Activated T-cell treated with anti-CD3 and anti-CD28 coated beads for 4 hours (primary cell): ENCODE measurements at regions not wholly inside any gene's neighbourhood (a gene's known extent, or its start where the extent isn't known, plus 50 kb on each side); places are given as distances from the start of the nearest gene placed in this dataset.

Experiments
- DNase-seq: peaks from one replicate; pipeline ENCODE4 v3.0.0-alpha.2; 2020

DNA sequence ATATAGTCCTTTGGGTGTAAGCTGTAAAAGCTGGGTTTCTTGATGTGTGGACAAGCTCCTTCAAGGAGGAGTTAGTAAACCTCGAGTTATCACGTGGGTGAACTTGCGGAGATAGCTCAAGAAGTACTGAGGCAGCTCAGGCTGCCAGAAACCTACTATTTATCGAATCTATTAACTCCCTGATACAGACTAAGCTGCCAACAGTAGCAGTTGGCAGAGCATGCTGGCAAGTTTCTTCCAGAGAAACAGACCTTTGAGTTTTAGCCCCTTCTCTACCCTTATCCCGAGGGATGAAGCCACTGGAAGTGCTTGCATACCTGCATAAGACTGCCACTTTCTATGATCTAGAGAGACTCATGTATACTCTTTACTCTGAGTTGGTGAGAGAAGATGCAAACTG, 624.5 kb upstream of the USP24 start:
- DNase-seq = no peak

DNA sequence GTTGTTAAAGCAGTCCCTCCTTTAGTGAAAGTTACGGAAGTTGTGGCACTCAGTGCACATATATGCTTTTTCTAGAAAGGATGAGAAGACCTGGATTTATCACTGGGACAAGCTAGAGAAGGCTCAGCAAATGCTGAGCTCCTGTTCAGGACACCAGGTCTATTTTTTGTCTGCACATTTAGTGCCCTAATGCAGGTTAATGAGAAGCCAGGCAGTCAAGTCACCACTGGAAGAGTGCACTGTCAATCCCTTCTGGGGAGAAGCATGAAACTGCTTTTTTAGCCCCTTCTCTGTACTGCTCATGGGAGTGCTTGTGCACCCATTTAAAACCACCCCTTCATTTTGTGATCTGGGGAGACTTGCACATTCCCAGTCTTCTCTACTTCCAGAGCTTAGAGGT, 624.1 kb upstream of the USP24 start:
- DNase-seq = no peak

DNA sequence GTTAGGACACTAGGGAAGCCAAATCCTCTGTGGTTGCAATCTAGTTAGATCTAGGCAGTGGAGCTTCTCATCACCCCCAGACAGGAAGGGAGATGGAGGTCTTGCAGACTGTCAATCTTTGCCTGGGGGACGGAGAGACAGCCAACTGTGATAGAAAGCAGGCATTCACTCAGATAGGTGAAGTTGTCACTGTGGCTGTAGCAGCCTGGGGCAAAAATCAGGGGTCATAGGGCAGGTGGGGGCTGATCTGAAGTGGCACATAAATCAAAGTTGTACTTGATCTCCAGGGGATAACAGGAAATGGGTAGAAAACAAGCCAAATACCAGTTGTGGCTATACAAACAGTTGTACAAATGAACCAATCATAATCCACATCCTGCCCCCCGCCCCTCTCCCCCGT, 620.9 kb upstream of the USP24 start:
- DNase-seq = no peak

DNA sequence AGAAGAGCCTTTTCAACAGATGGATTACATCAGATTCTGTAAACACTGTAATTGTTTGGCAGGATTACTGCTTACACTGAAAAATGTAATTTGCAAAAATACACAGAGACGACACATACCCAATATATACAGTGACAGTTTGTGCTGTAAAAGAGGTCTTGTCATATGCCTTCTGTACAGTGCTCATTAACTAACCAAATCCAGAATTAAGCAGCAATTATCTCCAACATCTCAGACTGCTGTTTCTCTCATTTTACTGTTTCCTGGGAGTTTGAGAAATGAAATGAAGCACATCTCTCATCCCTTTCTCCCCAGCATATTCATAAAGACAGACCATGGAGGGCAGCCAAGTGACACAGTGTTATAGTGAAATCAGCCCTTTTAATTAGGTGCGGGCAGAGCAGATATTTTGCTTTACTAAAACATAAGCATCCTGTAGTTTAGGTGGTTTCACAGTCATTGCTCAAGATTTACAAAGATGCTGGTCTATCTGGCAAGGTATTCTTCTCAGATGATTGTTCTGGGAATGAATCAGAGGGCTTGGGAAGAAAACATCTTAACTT, 618.4 kb upstream of the USP24 start:
- DNase-seq = no peak

DNA sequence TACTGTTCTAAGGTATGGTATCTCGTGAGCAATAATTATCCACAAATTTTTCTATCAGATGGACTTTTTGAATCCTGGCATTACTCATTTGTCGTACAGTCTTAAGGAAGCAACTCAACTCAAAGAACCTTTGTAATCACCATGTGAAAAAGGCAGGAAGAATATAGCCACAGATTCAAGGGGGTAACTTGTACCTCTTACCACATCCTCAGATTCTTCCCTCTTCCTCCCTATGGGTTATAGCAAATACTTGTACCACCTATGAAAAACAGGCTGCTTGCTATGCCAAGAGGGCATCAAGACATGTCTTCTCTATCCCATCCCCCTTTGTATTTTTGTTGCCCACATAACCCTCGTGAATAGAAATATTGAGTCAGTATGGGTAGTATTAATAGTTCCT, 616.6 kb upstream of the USP24 start:
- no peak for DNase-seq

DNA sequence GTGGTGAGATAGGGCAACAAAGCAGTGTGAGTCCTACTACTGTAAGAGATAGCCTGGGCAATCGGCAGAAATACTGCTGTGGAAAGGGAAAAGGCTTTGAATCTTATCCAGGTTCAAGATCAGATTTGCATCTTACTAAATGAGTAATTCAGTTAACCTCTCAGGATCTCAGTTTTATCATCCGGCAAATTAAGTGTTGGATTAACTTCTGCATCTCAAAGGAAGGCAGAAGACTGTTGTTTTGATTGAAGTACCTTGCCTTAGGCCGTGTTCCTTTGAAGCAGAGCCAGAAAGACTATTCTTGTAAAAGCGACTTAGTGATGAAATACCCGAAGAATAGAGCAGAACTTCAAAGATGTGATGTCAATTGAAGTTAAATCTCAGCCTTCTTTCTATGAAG, 612.9 kb upstream of the USP24 start:
- DNase-seq = no peak

DNA sequence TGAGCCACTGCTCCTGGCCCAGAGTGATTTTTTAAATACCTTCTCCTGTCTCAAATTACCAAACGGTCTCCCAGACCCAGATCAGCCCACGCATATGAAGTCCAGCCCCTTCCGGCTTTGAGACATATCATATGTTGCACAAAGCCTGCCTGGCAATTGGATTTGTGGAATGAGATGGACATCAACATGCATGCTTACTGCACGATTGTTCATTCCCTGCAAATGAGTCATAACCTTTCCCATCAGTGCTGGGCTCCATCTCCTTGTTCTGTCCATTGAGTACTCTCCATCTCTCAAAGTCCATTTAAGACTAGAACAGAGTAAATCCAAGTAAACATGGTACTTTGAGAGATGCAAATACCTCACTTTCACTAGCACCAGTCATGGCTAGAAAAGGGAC, 612.2 kb upstream of the USP24 start:
- no peak for DNase-seq

DNA sequence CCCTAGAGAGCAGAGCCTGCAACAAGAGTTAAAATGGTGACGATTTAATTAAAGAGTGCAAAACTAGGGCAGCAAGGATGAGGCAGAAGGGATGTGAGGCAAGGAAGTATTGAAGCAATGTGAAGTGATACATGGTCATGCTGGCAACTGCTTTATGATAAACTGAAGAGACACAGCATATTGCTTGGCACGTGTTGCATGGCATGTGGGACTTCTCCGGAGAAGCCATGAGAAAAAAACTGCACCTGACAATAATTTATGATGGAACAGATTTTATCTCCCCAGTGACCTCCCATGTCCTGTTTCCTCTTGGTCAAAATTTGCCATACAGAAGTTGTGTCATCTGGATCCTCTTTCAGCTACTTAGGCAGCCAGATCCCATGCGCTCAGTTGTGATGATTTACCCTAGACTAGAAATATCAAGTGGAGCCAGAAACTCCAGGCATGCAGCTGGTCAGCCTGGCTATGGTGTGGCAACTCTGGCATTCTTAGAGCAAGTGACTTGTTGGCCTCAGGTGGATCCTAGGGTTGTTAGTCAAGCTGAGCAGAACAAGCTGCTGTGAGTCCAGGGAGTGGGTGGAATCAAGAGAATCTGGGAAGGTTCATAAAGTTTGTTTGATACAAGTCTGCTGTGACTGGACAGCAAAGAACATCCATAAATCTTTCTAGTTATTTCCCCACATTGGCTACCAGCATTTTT, 611.4 kb upstream of the USP24 start:
- DNase-seq = no peak

DNA sequence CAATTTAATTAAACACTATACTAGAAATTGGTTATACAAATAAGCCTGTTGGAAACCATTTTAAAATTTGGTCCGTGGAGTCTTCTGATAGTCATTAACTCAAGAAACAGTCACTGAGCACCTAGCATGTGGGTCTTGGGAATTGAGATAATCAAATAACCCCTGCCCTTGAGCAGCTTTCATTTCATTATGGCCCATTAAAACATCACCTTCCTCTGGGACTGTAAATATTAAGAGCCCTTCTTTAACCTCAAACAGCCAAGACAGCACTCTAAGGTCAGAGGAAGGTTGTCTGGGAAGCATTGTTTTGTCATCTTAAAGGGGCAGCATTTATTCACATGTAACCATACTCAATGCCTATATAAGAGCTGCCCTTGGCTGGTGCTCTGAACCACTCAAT, 610.3 kb upstream of the USP24 start:
- no peak for DNase-seq

DNA sequence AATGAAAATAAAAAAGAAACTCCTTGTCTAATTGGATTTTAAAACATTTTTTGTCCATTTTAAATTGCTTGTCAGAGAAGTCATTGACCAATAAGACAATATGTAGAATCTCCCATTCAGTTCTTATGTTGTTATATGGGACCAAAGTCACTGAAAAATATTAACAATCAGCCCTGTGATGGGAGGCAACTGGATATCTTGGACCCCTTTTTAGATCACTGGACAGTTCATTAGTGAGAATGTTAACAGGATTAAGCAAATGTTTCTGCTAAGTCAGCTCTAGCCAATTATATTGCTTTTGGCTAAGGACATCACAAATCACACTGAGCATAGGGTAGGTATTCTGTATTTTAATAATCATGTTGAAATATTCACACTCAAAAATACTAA, 609.1 kb upstream of the USP24 start:
- no peak for DNase-seq

DNA sequence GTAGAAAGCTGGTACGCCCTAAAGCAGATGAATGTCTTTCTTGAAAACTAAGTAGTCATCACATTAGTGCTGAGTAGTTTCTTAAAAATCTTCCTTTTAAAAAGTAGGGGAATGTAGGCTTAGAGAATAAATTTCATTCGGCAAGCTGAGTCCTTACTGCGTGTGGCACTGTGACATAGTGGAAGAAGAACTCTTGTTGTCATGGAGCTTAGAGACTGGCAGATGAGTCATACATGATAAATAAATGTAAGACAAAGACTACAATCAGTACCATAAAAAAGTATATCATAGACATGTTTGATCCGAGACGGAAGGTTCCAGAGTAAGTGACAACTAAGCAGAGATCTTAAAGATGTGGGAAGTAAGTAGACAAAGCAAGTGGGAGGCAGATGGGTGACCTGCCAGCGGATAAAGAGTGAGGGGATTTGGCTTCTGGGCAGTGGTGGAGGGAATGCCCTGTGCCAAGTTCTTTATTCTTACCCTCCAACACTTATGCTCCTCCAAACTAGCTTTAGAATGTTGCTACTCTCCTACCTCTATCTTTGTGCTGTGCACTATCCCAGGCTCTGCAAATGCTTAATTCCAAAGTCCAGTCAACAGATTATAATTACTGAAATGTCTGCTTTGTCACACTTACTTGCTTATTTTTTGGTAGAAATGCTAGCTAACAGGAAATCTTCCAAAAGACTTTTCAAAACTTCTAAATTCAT, 608.5 kb upstream of the USP24 start:
- no peak for DNase-seq

DNA sequence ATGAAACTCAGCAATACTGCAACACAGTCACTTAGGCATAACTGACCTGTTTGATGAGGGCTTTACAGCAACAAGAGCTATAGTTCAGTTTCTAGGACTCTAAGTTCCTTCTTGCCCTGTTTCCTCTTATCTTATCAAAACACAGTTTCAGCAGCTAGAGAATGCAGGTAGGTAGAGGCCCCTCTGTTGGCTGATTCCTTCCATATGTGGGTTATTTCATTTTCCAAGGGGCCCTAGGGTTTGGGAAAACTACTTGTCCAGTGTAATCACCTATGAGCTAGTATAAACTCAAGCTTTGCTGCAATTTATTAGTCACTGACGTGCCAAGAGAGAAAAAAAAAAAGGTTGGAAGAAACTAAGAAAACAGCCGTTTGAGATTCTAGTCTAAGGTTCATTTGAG, 607.7 kb upstream of the USP24 start:
- no peak for DNase-seq

DNA sequence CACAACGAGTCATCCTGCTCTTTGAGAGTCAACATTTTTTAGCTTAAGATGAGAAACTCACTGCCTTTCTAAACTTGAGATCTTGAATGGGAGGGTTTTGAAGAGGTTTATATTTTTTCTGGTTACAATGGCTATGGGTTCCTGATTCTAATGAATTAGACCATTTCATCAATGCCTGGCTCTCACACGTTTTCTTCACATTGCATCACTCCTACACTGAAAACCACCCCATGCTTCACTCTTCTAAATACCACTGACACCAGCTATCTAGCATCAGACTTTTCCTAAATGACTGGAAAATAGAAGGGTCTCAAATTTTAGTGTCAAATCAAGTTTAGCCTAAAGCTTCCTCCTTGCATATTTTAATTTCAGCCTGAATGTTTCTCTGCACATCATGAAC, 606.1 kb upstream of the USP24 start:
- DNase-seq = no peak

DNA sequence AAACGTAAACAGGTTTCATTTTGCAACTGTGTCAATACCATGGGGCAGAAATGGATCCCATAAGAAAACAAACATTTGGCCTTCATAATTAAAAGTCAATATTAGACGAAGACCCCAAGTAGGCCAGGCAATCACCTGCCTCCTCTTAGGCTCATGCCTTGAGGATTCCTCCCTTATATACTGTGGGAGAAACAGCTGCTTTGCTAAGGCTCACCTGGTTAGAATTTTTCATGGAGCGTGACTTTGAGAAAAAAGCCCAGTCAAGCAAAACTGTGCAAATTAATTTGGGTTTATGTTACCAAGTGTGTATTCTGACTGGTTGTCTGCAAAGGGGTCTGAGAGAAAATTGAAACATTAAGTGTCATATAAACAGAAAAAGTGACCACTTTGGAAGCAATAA, 605.3 kb upstream of the USP24 start:
- DNase-seq = no peak

DNA sequence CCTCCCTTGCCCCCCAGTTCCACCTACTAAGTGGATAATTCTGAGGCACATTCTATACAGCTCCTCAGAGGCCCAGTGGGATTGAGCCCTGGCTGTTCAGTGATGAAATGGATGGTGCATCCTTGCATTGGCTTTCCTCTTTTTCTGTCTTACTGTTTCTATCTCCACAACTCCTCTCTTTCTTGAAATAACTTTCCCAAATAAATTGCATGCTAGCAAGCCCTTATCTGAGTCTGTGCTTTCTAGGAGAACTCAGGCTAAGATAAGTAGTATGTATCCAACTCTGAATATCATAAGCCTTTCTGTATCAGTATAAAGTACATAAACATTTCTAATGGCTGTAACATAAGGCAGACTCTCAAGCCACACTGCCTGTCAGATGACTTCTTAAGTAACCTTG, 603.8 kb upstream of the USP24 start:
- no peak for DNase-seq

DNA sequence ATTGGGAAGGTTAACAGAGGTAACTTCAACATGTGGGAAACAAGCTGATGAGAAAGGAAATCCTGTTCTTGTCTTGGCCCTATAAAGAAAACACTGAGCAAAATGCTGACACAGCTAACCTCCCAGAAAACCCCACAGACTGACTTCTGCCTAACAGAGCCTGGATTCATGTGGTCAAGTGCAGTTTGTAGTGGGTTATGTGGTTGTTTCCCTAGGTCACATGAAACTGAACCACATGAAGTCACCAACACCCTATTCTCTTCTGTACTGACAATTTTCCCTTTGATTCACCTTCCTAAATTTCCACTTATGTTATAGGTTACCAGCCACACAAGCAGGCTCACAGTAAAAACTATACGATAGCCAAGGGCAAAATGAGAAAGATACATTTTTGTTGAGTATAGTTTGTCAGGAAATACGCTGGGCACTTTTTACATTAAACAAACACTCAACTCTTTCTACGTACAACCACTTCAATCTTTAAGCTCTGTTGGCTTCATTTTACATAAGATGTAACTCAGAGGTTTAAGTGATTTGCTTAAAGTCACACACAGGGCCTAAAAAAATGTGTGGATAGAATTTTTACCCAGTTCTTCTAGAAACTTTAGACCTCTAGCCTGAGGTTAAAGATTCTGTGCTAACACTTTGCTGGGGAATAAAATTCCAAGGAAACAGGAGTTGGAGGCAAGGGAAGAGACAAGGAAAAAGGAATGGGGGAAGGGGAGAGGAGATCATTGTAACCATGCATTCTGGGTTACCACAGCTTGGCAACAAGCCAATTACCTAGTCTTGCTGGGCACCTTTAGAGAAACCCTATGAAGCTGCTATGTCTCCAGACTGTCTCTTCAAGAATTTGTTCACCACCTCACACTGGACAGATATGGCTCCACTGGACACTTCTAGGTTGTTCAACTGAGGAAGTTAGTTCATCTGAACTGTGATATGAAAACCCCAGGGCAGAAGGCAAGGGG, 601.6 kb upstream of the USP24 start:
- no peak for DNase-seq

DNA sequence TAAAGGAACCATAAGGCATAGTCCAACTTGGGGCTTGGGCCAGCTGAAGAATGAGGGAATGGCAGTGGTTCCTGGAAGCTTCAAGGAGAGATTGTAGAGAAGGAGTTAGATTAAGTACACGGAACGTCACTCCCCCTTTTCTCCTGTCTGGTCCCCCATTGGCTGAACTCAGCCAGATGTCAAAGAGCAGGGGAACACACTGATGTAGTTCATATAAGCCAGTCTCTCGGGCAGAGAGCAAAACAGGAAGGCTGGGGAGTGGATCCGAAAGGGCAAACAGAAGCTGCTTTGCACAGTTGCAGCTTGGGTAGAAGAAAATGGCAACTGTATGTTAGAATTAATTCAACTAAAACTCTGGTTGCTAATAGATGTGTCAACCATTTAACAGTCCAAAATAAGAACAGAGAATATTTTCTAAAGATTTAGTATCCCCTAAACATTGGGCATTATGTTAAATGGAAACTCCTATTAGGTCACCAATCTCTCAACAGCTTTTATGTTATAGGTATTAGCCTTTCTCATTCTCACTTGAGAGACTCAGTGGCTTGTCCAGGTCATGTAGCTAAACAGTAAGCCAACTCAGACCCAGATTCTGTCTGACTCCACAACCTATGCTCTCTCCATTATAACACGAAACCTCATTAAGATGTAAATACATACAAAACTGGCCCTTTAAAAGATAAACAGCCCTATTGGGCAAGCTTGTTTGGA, 600.7 kb upstream of the USP24 start:
- DNase-seq = no peak

DNA sequence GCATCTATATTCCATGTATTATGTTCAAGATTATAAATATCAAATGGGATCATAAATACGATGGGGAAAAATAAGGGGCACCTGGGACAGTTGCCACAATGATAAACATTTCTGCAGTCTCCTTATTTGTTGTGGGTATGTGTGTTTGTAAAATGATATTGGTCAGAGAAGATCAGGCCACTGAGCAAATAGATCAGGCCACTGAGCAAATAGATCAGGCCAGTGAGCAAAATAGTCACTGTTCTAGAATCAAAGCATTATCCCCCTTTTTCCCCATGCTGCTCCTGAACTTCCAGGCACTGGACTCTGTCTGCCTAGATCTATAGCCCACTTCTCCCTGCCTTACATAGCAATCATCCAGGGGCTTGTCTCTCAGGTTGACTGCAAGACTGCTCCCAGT, 599.8 kb upstream of the USP24 start:
- no peak for DNase-seq

DNA sequence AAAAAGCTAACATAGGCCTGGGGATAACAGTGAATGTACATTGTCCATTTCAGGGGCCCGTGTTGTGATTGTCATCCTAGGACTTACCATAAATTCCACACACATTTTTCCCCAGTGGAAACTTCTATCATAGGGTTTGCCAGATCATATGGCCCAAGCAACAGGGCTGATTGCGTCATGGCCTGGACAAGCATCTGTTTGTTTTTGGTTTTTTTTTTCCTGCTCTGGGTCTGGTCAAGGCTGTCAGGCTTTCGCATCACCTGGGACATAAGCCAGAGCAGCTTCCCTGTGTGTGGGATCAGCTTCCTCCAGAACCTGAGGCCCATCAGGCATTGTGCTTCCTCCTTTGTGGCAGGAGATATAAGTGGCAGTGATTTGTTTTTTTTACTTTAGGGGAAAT, 598.5 kb upstream of the USP24 start:
- no peak for DNase-seq

DNA sequence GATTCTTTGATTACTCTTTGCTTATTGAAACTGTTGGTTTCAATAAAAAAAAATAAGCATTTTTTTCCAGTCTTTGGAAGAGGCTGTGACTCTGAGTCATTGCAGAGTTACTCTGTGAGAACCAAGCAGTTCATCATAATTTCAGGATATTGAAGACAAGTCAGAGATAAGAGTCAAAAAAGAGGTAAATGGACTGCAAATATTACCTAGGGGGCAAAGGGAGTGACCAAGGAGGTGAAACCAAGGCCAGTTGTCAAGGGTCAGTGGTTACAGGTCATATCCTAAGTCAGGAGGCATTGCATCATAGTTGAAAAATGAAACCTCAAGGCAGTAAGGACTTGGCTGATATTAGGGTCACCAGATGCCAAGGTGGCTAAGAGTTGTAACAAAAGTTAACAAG, 597.1 kb upstream of the USP24 start:
- DNase-seq = no peak

DNA sequence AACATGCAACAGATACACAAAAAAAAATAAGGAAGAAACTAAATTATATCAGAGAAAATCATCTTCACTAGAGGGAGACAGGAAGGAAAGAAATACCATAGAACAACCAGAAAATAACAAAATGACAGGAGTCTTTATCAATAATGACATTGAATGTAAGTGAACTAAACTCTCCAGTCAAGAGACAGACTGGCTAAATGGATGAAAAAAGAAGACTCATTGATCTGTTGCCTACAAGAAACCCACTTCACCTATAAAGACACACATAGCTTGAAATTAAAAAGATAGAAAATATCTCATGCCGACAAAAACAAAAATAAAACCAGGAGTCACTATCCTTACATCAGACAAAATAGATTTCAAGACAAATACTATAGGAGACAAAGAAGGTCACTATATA, 593.1 kb upstream of the USP24 start:
- no peak for DNase-seq

DNA sequence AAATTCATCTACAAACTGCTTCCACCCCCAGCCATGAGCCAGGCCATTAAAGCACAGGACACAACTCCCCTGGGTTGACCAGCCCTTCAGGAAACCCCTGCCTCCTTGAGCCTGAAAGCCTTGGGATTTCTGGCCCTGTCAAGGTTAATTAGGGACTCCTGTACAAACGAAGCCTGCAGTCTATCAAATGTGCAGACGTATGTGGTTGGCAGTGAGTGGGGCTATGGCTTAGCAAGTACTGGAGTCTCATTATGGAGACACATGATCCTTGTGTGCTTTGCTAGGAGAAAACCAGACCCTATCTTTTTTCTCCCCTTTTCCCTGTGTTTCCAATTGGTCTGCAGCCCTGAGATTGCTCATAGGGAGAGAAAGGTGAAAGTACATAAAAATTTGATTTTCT, 588.3 kb upstream of the USP24 start:
- no peak for DNase-seq

DNA sequence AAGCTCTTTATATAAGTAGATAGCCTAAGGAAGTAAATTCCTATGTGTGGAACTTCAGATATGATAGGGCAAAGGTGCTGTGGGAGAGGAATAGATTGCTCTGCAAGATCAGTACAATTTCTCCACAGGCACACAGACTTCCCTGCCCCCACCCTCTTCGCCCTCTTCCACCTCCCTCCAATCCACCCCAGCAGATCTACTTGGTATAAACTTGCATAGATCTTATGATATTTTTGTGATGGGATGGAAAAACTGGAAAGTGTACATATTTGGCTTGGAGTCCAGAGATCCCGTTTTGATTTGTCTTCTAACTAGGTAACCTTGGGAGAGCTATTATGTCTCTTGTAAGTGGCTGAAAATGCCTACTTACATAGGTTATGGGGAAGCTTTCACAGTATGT, 586.3 kb upstream of the USP24 start:
- DNase-seq = no peak
